ENCODE measurements at regions not wholly inside any gene's neighbourhood (a gene's known extent, or its start where the extent isn't known, plus 50 kb on each side); places are given as distances from the start of the nearest gene placed in this dataset.

- Histone ChIP-seq H3K27ac (no peak overlapping the region), H3K36me3 (no peaks in the 10 kb centered on the region), H3K4me3 (no peak overlapping the region), H3K9me3 (no peaks in the 10 kb centered on the region), H3K27me3 (no peaks in the 10 kb centered on the region), H3K4me1 (no peaks in the 10 kb centered on the region)
- TF ChIP-seq CTCF (IDR thresholded peaks at IDR 0.05) (no peak), EP300 (IDR thresholded peaks at IDR 0.05) (no peak), POLR2AphosphoS5 (IDR thresholded peaks at IDR 0.05) (no peak), POLR2A (IDR thresholded peaks at IDR 0.05) (no peak)
- no peak for ATAC-seq
Measured at GRCh38 chr3:164498917-164499316, 579.4 kb downstream of the SI start.

GRCh38 chr3:164488893-164489292 lies 589.4 kb downstream of the SI start:
- no peak overlapping the region for H3K4me3 ChIP-seq
- no peaks in the 10 kb centered on the region for H3K27me3 ChIP-seq
- H3K36me3 ChIP-seq: no peaks in the 10 kb centered on the region
- H3K27ac ChIP-seq: no peak overlapping the region
- no peak for ATAC-seq
- TF ChIP-seq CTCF (IDR thresholded peaks at IDR 0.05) (no peak), POLR2AphosphoS5 (IDR thresholded peaks at IDR 0.05) (no peak), EP300 (IDR thresholded peaks at IDR 0.05) (no peak), POLR2A (IDR thresholded peaks at IDR 0.05) (no peak)
- no peaks in the 10 kb centered on the region for H3K9me3 ChIP-seq
- no peaks in the 10 kb centered on the region for H3K4me1 ChIP-seq
- 70 to 71% methylated on average over 2 of the region's 2 CpGs for whole genome bisulfite sequencing, 2 donors (ENCODE audit: low coverage in 1 of 2)

GRCh38 chr3:164486150-164486549 lies 592.1 kb downstream of the SI start:
- Histone ChIP-seq H3K4me3 (no peak overlapping the region), H3K27ac (no peak overlapping the region), H3K4me1 (no peaks in the 10 kb centered on the region), H3K27me3 (no peaks in the 10 kb centered on the region), H3K36me3 (no peaks in the 10 kb centered on the region), H3K9me3 (no peaks in the 10 kb centered on the region)
- WGBS, 2 donors (ENCODE audit: low coverage in 1 of 2): 54 to 67% methylated on average over 3 of the region's 3 CpGs
- peak; percentile 77 for ATAC-seq
- TF ChIP-seq CTCF (IDR thresholded peaks at IDR 0.05) (no peak), EP300 (IDR thresholded peaks at IDR 0.05) (no peak), POLR2A (IDR thresholded peaks at IDR 0.05) (no peak), POLR2AphosphoS5 (IDR thresholded peaks at IDR 0.05) (no peak)

GRCh38 chr3:164479978-164480377 lies 598.3 kb downstream of the SI start:
- ATAC-seq: no peak
- WGBS, 2 donors (ENCODE audit: low coverage in 1 of 2): 43 to 95% methylated on average over 1 of the region's 1 CpG
- H3K36me3 ChIP-seq: no peaks in the 10 kb centered on the region
- H3K9me3 ChIP-seq: no peaks in the 10 kb centered on the region
- H3K4me1 ChIP-seq: no peaks in the 10 kb centered on the region
- H3K27ac ChIP-seq: no peak overlapping the region
- H3K4me3 ChIP-seq: no peak overlapping the region
- H3K27me3 ChIP-seq: no peaks in the 10 kb centered on the region
- TF ChIP-seq CTCF (IDR thresholded peaks at IDR 0.05): no peak
- TF ChIP-seq POLR2AphosphoS5 (IDR thresholded peaks at IDR 0.05): no peak
- no peak for TF ChIP-seq POLR2A (IDR thresholded peaks at IDR 0.05)
- no peak for TF ChIP-seq EP300 (IDR thresholded peaks at IDR 0.05)

- WGBS, 2 donors (ENCODE audit: low coverage in 1 of 2): 10 to 13% methylated on average over 1 of the region's 1 CpG
- ATAC-seq: no peak
- H3K27me3 ChIP-seq: no peaks in the 10 kb centered on the region
- TF ChIP-seq CTCF (IDR thresholded peaks at IDR 0.05) (no peak), POLR2AphosphoS5 (IDR thresholded peaks at IDR 0.05) (no peak), EP300 (IDR thresholded peaks at IDR 0.05) (no peak), POLR2A (IDR thresholded peaks at IDR 0.05) (no peak)
- H3K36me3 ChIP-seq: no peaks in the 10 kb centered on the region
- H3K9me3 ChIP-seq: no peaks in the 10 kb centered on the region
- H3K4me1 ChIP-seq: no peaks in the 10 kb centered on the region
- no peak overlapping the region for H3K27ac ChIP-seq
- no peak overlapping the region for H3K4me3 ChIP-seq
Measured at GRCh38 chr3:164479406-164479805, 598.9 kb downstream of the SI start.

Data from gastroesophageal sphincter (tissue), 4 donors.